ENCODE measurements at regions not wholly inside any gene's neighbourhood (a gene's known extent, or its start where the extent isn't known, plus 50 kb on each side); places are given as distances from the start of the nearest gene placed in this dataset.
"Not testable (repeated sequence)": the region's sequence is repeated elsewhere in the genome, so short reads cannot be mapped to it uniquely, and the experiment has no call there.

DNA sequence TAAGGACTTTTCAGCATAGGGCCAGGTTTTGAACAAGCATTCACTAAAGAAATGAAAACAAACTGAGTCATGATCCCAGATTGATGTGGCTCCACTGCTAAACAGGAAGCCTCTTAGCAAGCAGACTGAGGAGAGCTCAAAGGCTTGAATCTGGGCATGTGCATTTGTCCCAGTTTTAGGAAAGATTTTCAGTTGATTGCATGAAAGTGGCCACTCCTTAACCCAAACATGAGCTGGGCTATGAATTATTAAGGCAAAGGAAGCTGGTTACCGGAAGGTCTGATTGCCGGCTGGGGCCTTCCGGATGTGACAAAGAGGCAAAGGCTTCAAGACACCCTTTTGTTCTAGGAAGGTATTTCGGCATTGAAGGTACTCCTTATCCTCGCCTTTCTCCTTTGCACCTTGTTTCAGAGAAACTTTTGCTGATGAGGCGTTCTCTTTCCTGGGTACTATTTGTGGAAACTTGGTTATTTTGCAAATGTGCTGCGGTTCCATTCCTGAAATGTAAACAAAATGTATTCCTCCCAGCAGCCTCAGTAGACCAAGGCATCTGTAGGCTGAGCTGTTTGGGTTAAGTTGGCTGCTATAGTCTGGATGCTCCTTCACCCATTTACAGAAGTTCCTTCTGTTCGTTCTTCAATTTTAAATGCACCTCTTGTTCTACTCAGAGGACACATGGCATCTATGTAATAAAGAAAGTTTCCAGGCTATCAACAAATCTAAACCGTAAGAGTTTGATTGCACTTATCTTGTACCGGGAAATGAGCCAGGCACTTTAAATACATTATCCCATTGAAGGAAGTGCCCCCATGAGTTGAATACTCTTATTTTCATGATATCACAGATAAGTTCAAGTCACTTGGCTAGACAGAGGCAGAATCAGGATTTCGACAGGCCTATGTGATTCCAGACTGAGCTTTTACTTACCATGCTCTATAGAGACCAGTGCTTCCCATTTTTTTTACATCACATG, 115.6 kb upstream of the METAP2 start:
- TF ChIP-seq, protein P1, sequence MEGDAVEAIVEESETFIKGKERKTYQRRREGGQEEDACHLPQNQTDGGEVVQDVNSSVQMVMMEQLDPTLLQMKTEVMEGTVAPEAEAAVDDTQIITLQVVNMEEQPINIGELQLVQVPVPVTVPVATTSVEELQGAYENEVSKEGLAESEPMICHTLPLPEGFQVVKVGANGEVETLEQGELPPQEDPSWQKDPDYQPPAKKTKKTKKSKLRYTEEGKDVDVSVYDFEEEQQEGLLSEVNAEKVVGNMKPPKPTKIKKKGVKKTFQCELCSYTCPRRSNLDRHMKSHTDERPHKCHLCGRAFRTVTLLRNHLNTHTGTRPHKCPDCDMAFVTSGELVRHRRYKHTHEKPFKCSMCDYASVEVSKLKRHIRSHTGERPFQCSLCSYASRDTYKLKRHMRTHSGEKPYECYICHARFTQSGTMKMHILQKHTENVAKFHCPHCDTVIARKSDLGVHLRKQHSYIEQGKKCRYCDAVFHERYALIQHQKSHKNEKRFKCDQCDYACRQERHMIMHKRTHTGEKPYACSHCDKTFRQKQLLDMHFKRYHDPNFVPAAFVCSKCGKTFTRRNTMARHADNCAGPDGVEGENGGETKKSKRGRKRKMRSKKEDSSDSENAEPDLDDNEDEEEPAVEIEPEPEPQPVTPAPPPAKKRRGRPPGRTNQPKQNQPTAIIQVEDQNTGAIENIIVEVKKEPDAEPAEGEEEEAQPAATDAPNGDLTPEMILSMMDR (IDR thresholded peaks at IDR 0.05; ENCODE audit: low read depth, low read length): no peak
- no peak for DNase-seq (ENCODE audit: extremely low read depth, low read depth)

DNA sequence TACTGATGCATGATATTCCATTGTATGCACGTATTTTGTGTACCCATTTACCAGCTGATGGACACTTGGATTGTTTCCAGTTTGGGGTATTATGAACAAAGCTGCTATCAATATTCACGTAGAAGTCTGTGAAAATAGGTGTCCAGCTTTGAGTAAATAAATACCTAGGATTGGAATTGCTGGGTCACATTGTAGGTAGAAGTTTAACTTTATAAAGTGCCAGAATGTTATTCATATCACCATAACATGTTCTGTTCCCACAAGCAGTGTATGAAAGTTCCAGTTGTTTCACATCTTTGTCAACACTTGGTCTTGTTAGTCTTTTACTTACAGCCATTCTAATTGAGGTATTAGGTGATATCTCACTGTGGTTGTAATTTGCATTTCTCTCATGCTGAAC, 108.0 kb upstream of the METAP2 start:
- no peak for DNase-seq (ENCODE audit: extremely low read depth, low read depth)
- TF ChIP-seq, protein P1 (IDR thresholded peaks at IDR 0.05; ENCODE audit: low read depth, low read length): no peak

DNA sequence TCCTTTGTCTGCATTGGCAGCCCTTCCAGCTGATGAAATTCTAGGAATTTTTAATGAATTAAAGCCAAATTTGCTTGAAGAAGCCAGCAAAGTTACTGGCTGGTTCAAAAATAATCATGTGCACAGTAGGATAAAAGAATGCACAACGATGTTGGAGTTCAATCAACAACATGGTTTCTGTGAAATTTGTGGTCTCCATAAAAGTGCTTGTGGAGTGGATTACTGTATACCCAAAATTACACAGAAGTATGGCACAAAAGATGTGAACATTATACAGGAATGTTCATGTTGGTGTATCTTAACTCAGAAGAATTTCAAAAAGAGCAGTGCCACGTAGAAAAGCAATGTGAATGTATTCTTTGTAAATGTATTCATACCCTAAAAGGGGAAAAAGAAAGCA, 105.0 kb upstream of the METAP2 start:
- TF ChIP-seq, protein P1 (IDR thresholded peaks at IDR 0.05; ENCODE audit: low read depth, low read length): no peak
- DNase-seq (ENCODE audit: extremely low read depth, low read depth): no peak

DNA sequence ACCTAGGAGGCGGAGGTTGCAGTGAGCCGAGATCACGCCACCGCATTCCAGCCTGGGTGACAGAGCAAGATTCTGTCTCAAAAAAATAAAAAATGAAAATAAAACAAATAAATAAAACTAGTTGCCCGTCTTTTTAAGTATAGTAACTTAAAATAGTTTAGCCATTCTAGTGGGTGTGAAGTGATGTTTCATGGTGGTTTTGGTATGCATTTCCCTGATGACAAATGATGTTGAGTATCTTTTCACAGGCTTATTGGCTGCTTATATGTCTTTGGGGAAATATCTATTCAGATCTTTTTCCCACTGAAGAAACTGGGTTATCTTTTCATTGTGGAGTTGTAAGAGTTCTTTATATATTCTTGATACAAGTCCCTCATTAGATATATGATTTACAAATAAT, 102.4 kb upstream of the METAP2 start:
- TF ChIP-seq, protein P1 (IDR thresholded peaks at IDR 0.05; ENCODE audit: low read depth, low read length): no peak
- no peak for DNase-seq (ENCODE audit: extremely low read depth, low read depth)

DNA sequence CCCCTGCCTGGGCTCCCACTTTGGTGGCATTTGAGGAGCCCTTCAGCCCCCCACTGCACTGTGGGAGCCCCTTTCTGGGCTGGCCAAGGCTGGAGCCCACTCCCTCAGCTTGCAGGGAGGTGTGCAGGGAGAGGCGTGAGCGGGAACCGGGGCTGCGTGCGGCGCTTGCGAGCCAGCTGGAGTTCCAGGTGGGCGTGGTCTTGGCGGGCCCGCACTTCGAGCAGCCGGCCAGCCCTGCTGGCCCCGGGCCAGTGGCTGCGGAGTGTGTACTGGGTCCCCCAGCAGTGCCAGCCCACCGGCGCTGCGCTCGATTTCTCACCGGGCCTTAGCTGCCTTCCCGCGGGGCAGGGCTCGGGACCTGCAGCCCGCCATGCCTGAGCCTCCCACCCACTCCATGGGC, 94.5 kb upstream of the METAP2 start:
- DNase-seq (ENCODE audit: extremely low read depth, low read depth): not testable (repeated sequence)

DNA sequence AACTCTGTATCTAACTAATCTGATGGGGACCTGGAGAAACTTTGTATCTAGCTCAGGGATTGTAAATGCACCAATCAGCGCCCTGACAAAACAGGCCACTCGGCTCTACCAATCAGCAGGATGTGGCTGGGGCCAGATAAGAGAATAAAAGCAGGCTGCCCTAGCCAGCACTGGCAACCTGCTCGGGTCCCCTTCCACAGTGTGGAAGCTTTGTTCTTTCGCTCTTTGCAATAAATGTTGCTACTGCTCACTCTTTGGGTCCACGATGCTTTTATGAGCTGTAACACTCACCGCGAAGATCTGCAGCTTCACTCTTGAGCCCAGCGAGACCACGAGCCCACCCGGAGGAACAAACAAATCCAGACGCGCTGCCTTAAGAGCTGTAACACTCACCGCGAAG, 93.6 kb upstream of the METAP2 start:
- DNase-seq (ENCODE audit: extremely low read depth, low read depth): not testable (repeated sequence)

DNA sequence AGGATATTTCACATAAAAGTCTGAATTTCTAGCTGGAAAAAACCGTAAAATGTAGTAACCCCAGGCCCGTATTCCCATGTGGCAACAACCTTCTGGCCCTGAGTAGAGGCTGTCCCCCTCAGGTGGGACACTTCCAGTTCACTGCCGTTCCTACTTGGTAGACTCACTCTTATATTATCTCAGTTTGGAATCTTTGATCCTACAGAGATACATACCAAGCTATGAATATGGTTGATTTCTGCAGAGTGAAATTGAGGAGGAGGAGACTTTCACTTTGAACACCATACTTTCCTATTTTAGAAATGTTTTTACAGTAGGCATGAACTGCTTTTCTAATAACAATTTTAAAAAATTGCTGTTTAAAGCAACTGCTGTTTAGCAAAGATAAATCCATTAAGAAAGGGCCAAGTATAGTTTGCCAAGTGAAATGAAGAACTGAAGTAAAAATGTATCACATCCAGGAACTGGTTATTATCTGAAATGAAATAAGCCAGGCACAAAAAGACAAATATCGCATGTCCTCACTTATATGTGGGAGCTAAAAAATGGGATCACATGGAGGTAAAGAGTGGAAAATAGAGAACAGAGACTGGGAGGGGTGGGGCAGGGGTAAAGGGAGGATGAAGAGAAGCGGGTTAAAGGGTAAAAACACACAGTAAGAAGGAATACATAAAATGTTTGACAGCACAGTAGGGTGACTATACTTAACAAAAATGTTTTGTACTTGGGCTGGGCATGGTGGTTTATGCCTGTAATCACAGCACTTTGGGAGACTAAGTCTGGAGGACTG, 92.8 kb upstream of the METAP2 start:
- no peak for DNase-seq (ENCODE audit: extremely low read depth, low read depth)
- TF ChIP-seq, protein P1 (IDR thresholded peaks at IDR 0.05; ENCODE audit: low read depth, low read length): no peak

DNA sequence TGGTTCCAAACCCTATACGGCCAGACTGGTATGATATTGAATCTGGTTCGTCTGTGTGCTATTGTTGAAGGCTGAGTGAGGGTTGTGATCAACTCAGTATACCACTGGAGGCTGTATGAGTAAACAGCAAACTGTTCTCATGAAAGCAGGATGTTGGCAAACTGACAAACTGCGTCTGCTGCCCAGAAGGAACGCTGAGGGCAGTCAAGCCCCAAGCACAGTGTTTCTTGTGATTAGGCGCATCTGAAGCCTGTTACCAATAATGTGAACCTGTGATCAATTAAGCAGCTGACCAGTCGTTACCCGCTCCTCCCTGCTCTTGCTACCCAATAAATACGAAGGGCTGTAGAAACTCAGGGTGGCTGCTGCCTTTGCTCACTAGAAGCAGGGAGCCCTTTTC, 90.0 kb upstream of the METAP2 start:
- DNase-seq (ENCODE audit: extremely low read depth, low read depth): peak; percentile 93
- TF ChIP-seq, protein P1 (IDR thresholded peaks at IDR 0.05; ENCODE audit: low read depth, low read length): peak; percentile 11
